Cerebellar nuclear complex (tissue), 1 donor: ENCODE measurements at regions not wholly inside any gene's neighbourhood (a gene's known extent, or its start where the extent isn't known, plus 50 kb on each side); places are given as distances from the start of the nearest gene placed in this dataset.

Source experiments
- DNase-seq, 2 experiments: peaks; one replicate each; lab custom pipeline; 2025; lab: John Stamatoyannopoulos, UW

- no peak for DNase-seq
Observed at GRCh38 chr5:77948476-77948875, 172.3 kb upstream of the TBCA start.

DNA sequence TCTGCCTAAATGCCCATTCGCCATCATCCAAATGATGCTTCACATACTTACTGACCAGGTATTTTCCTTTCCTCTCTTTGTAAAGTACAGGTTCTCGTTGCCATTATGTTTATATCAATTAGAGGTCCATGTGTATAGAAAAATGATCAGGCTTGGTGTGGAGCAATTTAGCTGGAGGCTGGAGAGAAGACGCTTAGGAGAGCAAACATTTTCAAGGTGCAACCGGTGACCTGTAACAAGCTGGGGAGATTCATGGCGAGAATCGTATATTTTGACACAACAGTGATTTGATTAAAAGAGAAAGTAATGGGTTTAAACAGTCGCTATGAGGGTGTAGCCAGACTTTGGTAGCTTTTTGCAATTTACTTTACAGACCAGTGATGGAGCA, 170.9 kb upstream of the TBCA start:
- no peak for DNase-seq

- no peak for DNase-seq
Observed at GRCh38 chr5:77946381-77947040, 170.4 kb upstream of the TBCA start.

DNA sequence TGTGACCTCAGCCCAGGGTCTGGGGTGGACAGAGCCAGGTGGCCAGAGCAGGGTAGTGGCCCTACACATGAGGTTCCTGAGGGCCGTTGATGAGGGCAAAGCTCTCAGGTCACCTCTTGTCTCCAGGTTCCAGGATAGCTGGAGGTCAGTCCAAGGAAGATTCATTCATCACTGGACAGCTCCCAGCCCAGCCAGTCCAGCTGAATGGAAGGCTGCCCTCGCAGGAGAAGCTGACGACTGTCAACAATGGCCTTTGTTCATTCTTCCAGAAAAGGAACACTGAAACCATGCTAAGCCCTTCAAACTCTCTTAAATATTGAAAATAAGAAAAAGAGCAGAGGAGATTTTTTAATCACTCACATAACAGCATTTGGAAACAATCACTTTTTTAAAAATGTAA, 169.7 kb upstream of the TBCA start:
- DNase-seq, result no peak

GRCh38 chr5:77944757-77945340, 168.7 kb upstream of the TBCA start:
- DNase-seq, result no peak

DNA sequence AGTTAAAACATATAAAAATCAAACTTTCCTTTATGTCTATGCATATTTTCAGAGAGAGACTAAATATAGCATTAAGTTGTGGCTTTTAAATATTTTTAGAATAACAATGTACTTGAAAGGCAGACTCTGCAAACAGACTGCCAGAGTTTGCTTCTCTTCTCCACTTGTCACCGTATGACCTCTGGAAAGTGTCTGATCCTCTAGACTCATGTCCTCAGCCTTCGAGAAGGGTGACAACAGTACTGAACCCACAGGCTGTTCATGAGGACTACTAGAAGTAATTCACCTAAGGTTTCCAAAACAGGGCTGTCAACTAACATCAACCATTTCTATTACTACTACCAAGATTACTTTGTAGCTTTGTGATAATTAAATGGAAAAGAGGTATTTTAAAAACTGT, 167.7 kb upstream of the TBCA start:
- DNase-seq, result no peak

DNA sequence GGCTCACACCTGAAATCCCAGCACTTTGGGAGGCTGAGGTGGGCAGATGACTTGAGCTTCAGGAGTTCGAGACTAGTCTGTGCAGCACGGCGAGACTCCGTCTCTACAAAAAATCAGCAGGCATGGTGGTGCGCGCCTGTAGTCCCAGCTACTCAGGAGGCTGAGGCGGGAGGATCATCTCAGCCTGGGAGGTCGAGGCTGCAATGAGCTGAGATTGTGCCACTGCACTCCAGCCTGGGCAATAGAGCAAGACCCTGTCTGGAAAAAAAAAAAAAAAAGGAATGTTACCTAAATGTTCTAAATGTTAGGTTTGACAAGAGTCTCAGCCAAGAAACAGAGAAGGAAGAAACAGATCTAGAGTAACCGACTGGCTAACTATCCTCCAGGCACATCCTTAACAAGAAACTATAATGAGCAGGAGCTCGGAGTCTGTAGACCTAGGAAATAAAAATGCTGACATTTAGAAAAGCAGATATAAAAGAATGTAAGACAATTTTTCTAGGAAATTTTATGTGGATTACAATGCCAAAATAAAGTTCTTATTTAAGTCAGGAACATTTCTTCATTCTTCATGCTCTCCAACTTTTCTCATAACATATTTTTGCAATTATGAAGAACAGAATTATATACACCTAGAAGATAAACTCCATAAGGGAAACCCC, 166.6 kb upstream of the TBCA start:
- no peak for DNase-seq

GRCh38 chr5:77937015-77937908, 161.1 kb upstream of the TBCA start:
- no peak for DNase-seq

GRCh38 chr5:77936365-77936693, 160.2 kb upstream of the TBCA start:
- no peak for DNase-seq

DNA sequence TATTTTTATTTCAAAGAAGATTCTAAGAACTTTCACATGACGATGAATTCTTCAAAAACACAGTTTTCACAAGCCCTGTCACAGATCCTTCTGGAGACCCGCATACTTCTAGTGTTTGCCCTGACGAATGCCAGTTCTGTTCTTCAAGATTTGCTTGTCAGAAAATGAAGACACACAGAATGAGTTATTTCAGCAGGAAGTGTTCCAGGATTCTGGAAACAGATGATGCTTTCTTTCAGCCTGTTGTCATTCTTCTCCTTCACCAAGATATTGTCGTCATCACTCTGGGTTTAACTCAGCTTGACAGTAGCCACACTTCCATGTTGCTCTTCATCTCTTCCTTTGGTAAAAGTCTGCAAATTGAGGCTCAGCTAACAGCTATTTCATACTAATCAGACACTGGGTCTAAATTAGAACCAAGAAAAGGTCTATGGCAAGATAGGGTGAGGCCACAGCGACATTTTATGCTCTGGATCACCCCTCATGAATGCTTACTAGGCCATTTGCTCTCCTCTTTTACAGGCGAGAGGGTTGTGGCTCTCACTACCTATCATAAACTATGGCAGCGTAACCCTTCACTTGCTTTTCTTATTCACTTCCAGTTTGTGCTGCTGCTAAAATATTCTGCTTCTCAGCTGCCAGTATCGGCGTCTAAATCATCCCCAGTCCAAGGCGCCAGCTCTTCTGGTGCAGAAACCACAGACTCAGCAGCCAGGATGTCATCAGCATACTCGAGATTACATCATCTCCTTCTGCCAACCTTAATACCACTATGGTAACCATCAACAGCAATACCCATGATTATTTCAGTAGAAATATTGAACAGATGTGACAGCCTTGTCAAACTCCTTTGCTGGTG, 159.6 kb upstream of the TBCA start:
- no peak for DNase-seq

GRCh38 chr5:77928776-77929300, 152.7 kb upstream of the TBCA start:
- DNase-seq, result no peak

GRCh38 chr5:77926337-77926736, 150.2 kb upstream of the TBCA start:
- DNase-seq, result no peak

- no peak for DNase-seq
Observed at GRCh38 chr5:77925503-77925902, 149.4 kb upstream of the TBCA start.

DNA sequence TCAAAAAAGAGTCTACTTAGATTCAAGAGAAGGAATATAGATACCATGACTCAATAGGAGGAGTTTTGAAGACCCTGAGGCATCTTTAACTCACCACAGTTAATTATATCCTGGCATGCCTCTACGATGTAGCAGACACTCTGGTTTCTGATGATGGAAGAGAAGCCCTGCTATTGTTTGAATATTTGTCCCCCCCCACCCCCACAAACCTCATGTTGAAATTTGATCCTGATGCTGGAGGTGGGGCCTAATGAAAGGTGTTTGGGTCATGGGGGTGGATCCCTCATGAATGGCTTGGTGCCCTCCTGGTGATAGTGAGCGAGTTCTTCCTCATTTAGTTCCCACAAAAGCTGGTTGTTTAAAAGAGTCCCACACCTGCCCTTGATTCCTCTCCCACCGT, 147.9 kb upstream of the TBCA start:
- no peak for DNase-seq

GRCh38 chr5:77923666-77924065, 147.5 kb upstream of the TBCA start:
- no peak for DNase-seq

DNA sequence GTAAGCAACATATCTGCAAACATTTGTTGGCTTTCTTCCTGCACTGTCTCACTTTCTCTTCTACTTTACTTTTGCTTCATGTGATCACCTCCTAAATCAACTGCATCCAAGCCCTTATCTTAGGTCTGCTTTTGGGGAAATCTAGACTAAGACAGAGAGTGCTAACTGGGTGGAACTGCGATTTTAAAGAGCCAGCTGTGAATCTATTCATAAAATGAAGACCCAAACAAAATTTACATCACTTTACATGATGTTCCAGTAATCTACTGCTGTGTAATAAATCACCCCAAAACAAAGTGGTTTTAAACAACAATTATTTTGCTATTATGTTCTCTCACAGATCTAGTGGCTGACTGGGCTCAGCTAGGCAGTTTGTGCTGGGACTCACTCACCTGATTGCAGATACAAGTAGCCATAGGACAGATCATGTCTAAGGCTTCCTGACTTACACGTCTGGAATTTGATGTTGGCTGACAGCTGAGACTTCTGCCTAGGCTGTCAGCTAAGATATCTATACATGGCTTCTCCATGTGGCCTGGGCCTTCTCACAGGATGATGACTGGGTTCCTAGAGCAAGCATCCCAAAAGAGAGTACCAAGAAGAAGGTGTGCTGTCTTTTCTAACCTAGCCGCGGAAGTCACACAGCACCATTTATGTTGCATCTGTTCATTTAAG, 145.1 kb upstream of the TBCA start:
- no peak for DNase-seq

DNA sequence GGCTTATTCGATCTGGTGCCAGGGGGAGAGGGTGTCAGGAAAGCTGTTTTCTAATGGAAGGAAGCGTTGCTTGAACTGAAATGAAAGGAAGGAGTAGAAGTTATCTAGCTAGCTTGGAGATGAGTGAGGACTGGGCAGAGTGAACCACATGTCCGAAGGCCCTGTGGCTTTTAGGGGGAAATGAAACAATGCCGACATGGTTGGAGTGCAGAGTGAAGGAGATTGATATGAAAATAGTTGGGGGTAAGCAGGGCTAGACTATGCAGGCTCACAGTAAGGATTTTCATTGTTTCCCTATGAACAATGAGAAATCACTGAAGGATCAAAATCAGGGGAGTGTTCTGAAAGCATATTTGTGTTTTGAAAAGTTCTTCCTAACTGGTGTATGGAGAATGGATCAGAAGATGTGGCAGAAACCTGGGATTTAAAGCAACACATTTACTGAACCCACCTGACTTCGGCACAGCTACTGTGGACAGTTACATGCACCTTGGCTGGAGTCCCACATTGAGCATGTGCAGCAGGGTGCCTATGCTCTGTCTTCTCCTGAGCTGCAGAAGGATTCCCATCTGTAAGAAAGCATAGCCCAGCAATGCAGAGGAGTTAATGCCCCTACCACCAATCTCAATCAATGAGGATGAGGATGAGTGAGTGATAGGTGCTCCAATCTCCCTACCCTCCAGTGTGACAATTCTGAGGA, 144.4 kb upstream of the TBCA start:
- no peak for DNase-seq

GRCh38 chr5:77915346-77915745, 139.2 kb upstream of the TBCA start:
- no peak for DNase-seq

GRCh38 chr5:77912721-77913120, 136.6 kb upstream of the TBCA start:
- DNase-seq, result no peak

GRCh38 chr5:77910602-77911188, 134.6 kb upstream of the TBCA start:
- no peak for DNase-seq
